SK-N-SH (cell line): ENCODE measurements at regions not wholly inside any gene's neighbourhood (a gene's known extent, or its start where the extent isn't known, plus 50 kb on each side); places are given as distances from the start of the nearest gene placed in this dataset.

Source experiments
- CTCF ChIA-PET: fragments of 300-600, 350-600 bp; formaldehyde crosslinking; extraction: SDS; loops from one replicate; lab custom pipeline; 2021; lab: Yijun Ruan, JAX
- POLR2A ChIA-PET: fragments of 350-600 bp; sonication (Branson Sonifier 250); formaldehyde crosslinking; extraction: SDS; loops from one replicate; lab custom pipeline; 2020; ENCODE audit warnings: antibody characterized with exemption, inconsistent platforms; lab: Yijun Ruan, JAX
- DNase-seq: peaks from one replicate; pipeline ENCODE4 v3.0.0; 2012
- H2AFZ ChIP-seq: fragments of 200-600 bp; sonication (generic); 2 replicates; pipeline ENCODE4 v1.8.1; 2016; ENCODE audit warnings: antibody characterized with exemption, mild to moderate bottlenecking, low read depth
- H3F3A ChIP-seq: fragments of 200-600 bp; sonication (generic); replicated peaks from 2 replicates; pipeline ENCODE3; 2016; ENCODE audit warnings: antibody characterized with exemption, mild to moderate bottlenecking; ENCODE audit not compliant: insufficient read depth
- H3K27ac ChIP-seq, 2 experiments: fragments of 200-500 bp in 1 of 2; fragments of 200-600 bp in 1 of 2; sonication (Bioruptor generic) in 1 of 2; sonication (generic), shearing (Covaris generic) in 1 of 2; 2 replicates each; pipeline versions ENCODE4 v1.5.1 to v1.6.1; 2014 to 2016; ENCODE audit warnings: low read depth in 2 of 2, inconsistent platforms in 1 of 2, low read length in 1 of 2, mild to moderate bottlenecking in 1 of 2, mixed read lengths in 1 of 2
- H3K27me3 ChIP-seq: fragments of 200-600 bp; sonication (generic), shearing (Covaris generic); 2 replicates; pipeline ENCODE4 v1.6.1; 2016; ENCODE audit warnings: mixed run types; ENCODE audit not compliant: insufficient read depth
- H3K36me3 ChIP-seq, 2 experiments: fragments of 200-500 bp in 1 of 2; fragments of 200-600 bp in 1 of 2; sonication (Bioruptor generic) in 1 of 2; sonication (generic) in 1 of 2; replicated peaks in 1 of 2; 2 replicates each; pipeline versions ENCODE3 to v1.5.1; 2014 to 2016; ENCODE audit warnings: low read length in 1 of 2, mild to moderate bottlenecking in 1 of 2; ENCODE audit not compliant: insufficient read depth in 2 of 2, control insufficient read depth in 1 of 2
- H3K4me1 ChIP-seq, 2 experiments: fragments of 200-500 bp in 1 of 2; fragments of 200-600 bp in 1 of 2; sonication (Bioruptor generic) in 1 of 2; sonication (generic), shearing (Covaris generic) in 1 of 2; 2 replicates each; pipeline versions ENCODE4 v1.5.1 to v1.6.1; 2014 to 2016; ENCODE audit warnings: low read depth in 1 of 2, low read length in 1 of 2, mixed run types in 1 of 2; ENCODE audit not compliant: insufficient read depth in 2 of 2, control insufficient read depth in 1 of 2
- H3K4me2 ChIP-seq: fragments of 200-600 bp; sonication (generic), shearing (Covaris generic); 2 replicates; pipeline ENCODE4 v1.6.1; 2017; ENCODE audit warnings: mixed run types
- H3K4me3 ChIP-seq, 2 experiments: fragments of 200-500 bp in 1 of 2; fragments of 200-600 bp in 1 of 2; sonication (Bioruptor generic) in 1 of 2; sonication (generic), shearing (Covaris generic) in 1 of 2; 2 replicates each; pipeline versions ENCODE4 v1.5.1 to v1.8.1; 2014 to 2016; ENCODE audit warnings: low read depth in 2 of 2, inconsistent platforms in 1 of 2, low read length in 1 of 2, mild to moderate bottlenecking in 1 of 2, mixed read lengths in 1 of 2, moderate library complexity in 1 of 2
- H3K79me2 ChIP-seq: fragments of 200-600 bp; sonication (generic); 2 replicates; pipeline ENCODE4 v1.8.1; 2017; ENCODE audit warnings: mild to moderate bottlenecking; ENCODE audit not compliant: insufficient read depth
- H3K9ac ChIP-seq: fragments of 200-600 bp; sonication (generic); 2 replicates; pipeline ENCODE4 v1.6.1; 2017; ENCODE audit warnings: mixed run types
- H3K9me2 ChIP-seq: fragments of 200-600 bp; sonication (generic); 2 replicates; pipeline ENCODE4 v1.6.1; 2017; ENCODE audit warnings: mixed run types
- H3K9me3 ChIP-seq: fragments of 200-600 bp; sonication (generic); 2 replicates; pipeline ENCODE4 v1.6.1; 2017; ENCODE audit warnings: mixed run types, mild to moderate bottlenecking, moderate library complexity
- H4K20me1 ChIP-seq: fragments of 200-600 bp; sonication (generic); 2 replicates; pipeline ENCODE4 v1.6.1; 2017; ENCODE audit warnings: mild to moderate bottlenecking, mixed run types; ENCODE audit not compliant: insufficient read depth
- EP300 ChIP-seq, 2 experiments: IDR thresholded peaks; 2 replicates each; pipeline versions ENCODE4 v1.4.0 to v1.6.1; 2012; ENCODE audit warnings: borderline replicate concordance in 1 of 2, low read depth in 1 of 2, low read length in 1 of 2
- FOSL2 ChIP-seq: IDR thresholded peaks from 2 replicates; pipeline ENCODE4 v1.4.0; 2012; ENCODE audit warnings: low read depth, mild to moderate bottlenecking, moderate library complexity, borderline replicate concordance
- FOXM1 ChIP-seq: IDR thresholded peaks from 2 replicates; pipeline ENCODE4 v1.4.0; 2012; ENCODE audit warnings: low read depth, mild to moderate bottlenecking
- GATA2 ChIP-seq: sonication (generic); formaldehyde crosslinking; IDR thresholded peaks from 2 replicates; pipeline ENCODE4 v1.5.0; 2020; ENCODE audit warnings: mild to moderate bottlenecking, missing genetic modification reagents
- NFIC ChIP-seq: IDR thresholded peaks from 2 replicates; pipeline ENCODE4 v1.4.0; 2012; ENCODE audit warnings: borderline replicate concordance
- POLR2AphosphoS5 ChIP-seq: IDR thresholded peaks from 2 replicates; pipeline ENCODE4 v1.6.1; 2012; ENCODE audit warnings: low read depth, low read length
- RCOR1 ChIP-seq: fragments of 150-350 bp; IDR thresholded peaks from 2 replicates; pipeline ENCODE4 v1.6.1; 2017; ENCODE audit warnings: antibody characterized with exemption, low read length
- SIN3A ChIP-seq: IDR thresholded peaks from 2 replicates; pipeline ENCODE4 v1.6.1; 2012; ENCODE audit warnings: low read depth, mild to moderate bottlenecking, low read length, moderate library complexity, borderline replicate concordance
- TEAD4 ChIP-seq: IDR thresholded peaks from 2 replicates; pipeline ENCODE4 v1.4.0; 2012; ENCODE audit warnings: mild to moderate bottlenecking, borderline replicate concordance; ENCODE audit not compliant: insufficient read depth
- YY1 ChIP-seq: IDR thresholded peaks from 2 replicates; pipeline ENCODE4 v1.4.0; 2012; ENCODE audit warnings: low read depth, mild to moderate bottlenecking
- WGBS: methylation state at CpG from one replicate; pipeline ENCODE4 v1.1.6; 2017; ENCODE audit warnings: low lambda C conversion rate; 5-methylcytosine and 5-hydroxymethylcytosine counted together
- TF ChIP-seq, protein P1 (sequence below): IDR thresholded peaks from 2 replicates; pipeline ENCODE4 v1.4.0; 2012; ENCODE audit warnings: low read depth
- TF ChIP-seq, protein P2 (sequence below): IDR thresholded peaks from 2 replicates; pipeline ENCODE4 v1.4.0; 2012; ENCODE audit warnings: low read depth, borderline replicate concordance
- TF ChIP-seq, protein P3 (sequence below): fragments of 200-600 bp; sonication (generic); IDR thresholded peaks from 2 replicates; pipeline ENCODE4 v1.6.1; 2017; ENCODE audit warnings: antibody characterized with exemption, mild to moderate bottlenecking, moderate library complexity
- TF ChIP-seq, protein P4 (sequence below): fragments of 150-350 bp; IDR thresholded peaks from 2 replicates; pipeline ENCODE4 v1.6.1; 2017; ENCODE audit warnings: antibody characterized with exemption, low read length, low read depth, borderline replicate concordance

DNA sequence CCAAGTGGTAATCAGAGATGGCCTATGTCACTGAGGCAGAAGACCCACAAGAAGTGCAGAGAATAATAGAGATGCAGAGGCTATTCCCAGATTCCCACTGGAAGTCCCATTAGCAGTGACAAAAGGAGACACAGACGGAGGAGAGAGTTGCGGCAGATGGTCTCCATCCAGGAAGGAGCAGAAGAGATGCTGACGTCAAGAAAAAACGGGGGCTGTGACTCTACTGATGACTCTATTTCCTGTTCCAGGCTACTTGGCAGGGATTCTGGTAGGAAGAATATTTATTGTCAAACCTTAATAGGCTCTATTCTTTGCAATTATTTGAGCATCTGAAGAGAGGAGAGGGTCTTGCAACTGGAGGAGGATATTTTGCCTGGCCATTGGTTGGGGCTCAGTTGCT lies 246.0 kb upstream of the ECI2 start:
- Histone ChIP-seq H3K36me3 (no peaks in the 10 kb centered on the region), H3K4me2 (no peak overlapping the region; the same call in 1 of the 2 replicates), H3K4me1 (no peaks in the 10 kb centered on the region), H3K27me3 (no peaks in the 10 kb centered on the region; the same call in 1 of the 2 replicates), H3K4me3 (no peak overlapping the region), H3F3A (no peaks in the 10 kb centered on the region), H4K20me1 (no peaks in the 10 kb centered on the region), H3K79me2 (no peaks in the 10 kb centered on the region), H3K9me2 (no peaks in the 10 kb centered on the region), H3K9me3 (no peaks in the 10 kb centered on the region), H3K27ac (no peak overlapping the region; a peak in 1 of 4 replicates), H2AFZ (no peak overlapping the region), H3K9ac (no peak overlapping the region)
- CTCF ChIA-PET, result no interaction called here
- no peak for DNase-seq
- POLR2A ChIA-PET, result no interaction called here
- 38% methylated on average over 4 of the region's 4 CpGs for WGBS
- TF ChIP-seq EP300 (IDR thresholded peaks at IDR 0.05; ENCODE audit: borderline replicate concordance in 1 of 2, low read depth in 1 of 2, low read length in 1 of 2), result no peak

DNA sequence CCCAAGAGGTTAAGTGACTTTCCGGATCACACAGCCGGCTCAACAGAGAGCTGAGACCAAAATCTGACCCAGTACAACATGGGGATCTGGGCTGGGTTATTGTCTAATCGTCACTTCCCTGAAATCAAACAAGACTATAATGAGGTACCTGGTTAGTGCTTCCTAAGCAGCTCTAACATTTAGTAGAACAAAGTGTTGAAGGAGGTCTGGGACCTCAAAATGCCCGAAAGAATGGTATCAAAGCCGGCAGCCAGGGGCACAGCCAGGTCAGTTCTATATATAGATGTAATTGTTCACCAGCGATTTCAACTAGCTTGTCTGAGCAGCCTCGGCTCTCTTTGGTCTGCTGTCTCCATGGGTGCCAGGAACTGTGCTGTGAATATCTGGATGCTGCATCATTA lies 245.5 kb upstream of the ECI2 start:
- no peak overlapping the region; a peak in 1 of 4 replicates for H3K27ac ChIP-seq
- no peaks in the 10 kb centered on the region for H3F3A ChIP-seq
- ChIA-PET CTCF (no interaction called here), POLR2A (no interaction called here)
- H3K36me3 ChIP-seq, result no peaks in the 10 kb centered on the region
- 31% methylated on average over 7 of the region's 7 CpGs for WGBS
- no peak overlapping the region; the same call in 1 of the 2 replicates for H3K4me2 ChIP-seq
- no peak overlapping the region for H3K9ac ChIP-seq
- DNase-seq, result no peak
- TF ChIP-seq GATA2 (CRISPR knock-in tag) (no peak), NFIC (no peak), EP300 (IDR thresholded peaks at IDR 0.05; ENCODE audit: borderline replicate concordance in 1 of 2, low read depth in 1 of 2, low read length in 1 of 2) (no peak), TEAD4 (no peak), SIN3A (no peak), RCOR1 (no peak), POLR2AphosphoS5 (no peak)
- TF ChIP-seq, protein P1, sequence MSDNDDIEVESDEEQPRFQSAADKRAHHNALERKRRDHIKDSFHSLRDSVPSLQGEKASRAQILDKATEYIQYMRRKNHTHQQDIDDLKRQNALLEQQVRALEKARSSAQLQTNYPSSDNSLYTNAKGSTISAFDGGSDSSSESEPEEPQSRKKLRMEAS, result no peak
- TF ChIP-seq, protein P2, sequence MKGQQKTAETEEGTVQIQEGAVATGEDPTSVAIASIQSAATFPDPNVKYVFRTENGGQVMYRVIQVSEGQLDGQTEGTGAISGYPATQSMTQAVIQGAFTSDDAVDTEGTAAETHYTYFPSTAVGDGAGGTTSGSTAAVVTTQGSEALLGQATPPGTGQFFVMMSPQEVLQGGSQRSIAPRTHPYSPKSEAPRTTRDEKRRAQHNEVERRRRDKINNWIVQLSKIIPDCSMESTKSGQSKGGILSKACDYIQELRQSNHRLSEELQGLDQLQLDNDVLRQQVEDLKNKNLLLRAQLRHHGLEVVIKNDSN, result no peak
- H2AFZ ChIP-seq, result no peak overlapping the region
- no peaks in the 10 kb centered on the region for H4K20me1 ChIP-seq
- no peaks in the 10 kb centered on the region; the same call in 1 of the 2 replicates for H3K27me3 ChIP-seq
- H3K79me2 ChIP-seq, result no peaks in the 10 kb centered on the region
- no peaks in the 10 kb centered on the region for H3K4me1 ChIP-seq
- no peaks in the 10 kb centered on the region for H3K9me3 ChIP-seq
- H3K4me3 ChIP-seq, result no peak overlapping the region
- H3K9me2 ChIP-seq, result no peaks in the 10 kb centered on the region

DNA sequence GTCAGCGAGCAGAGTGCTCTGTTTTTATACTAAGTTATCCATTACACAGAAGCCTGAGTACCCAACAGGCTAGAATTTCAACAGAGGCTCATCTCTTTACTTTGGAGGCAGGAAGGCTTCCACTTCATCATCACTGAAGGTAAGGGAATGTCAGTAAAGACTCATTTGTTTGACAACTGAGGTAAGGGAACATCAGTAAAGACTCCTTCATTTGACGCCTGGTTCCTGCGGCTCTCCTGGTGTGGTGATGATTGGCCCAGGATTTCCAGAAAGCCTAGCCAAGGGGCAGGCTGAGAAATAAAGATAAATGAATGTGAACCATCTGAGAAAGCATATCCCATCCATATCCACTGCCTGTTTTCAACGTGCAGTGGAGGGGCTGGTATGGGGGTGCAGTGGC lies 244.6 kb upstream of the ECI2 start:
- Histone ChIP-seq H3K27ac (no peak overlapping the region), H3K9me2 (no peaks in the 10 kb centered on the region), H3K27me3 (no peaks in the 10 kb centered on the region; the same call in 1 of the 2 replicates), H3K4me3 (no peak overlapping the region), H4K20me1 (no peaks in the 10 kb centered on the region), H3K4me2 (no peak overlapping the region), H3K9ac (no peak overlapping the region), H3K9me3 (no peaks in the 10 kb centered on the region), H3K79me2 (no peaks in the 10 kb centered on the region), H3K36me3 (no peaks in the 10 kb centered on the region), H3F3A (no peaks in the 10 kb centered on the region), H2AFZ (no peak overlapping the region), H3K4me1 (no peaks in the 10 kb centered on the region)
- TF ChIP-seq YY1, result no peak
- no peak for TF ChIP-seq FOSL2
- TF ChIP-seq FOXM1, result no peak
- TF ChIP-seq, protein P3, sequence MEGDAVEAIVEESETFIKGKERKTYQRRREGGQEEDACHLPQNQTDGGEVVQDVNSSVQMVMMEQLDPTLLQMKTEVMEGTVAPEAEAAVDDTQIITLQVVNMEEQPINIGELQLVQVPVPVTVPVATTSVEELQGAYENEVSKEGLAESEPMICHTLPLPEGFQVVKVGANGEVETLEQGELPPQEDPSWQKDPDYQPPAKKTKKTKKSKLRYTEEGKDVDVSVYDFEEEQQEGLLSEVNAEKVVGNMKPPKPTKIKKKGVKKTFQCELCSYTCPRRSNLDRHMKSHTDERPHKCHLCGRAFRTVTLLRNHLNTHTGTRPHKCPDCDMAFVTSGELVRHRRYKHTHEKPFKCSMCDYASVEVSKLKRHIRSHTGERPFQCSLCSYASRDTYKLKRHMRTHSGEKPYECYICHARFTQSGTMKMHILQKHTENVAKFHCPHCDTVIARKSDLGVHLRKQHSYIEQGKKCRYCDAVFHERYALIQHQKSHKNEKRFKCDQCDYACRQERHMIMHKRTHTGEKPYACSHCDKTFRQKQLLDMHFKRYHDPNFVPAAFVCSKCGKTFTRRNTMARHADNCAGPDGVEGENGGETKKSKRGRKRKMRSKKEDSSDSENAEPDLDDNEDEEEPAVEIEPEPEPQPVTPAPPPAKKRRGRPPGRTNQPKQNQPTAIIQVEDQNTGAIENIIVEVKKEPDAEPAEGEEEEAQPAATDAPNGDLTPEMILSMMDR, result no peak
- TF ChIP-seq, protein P4, sequence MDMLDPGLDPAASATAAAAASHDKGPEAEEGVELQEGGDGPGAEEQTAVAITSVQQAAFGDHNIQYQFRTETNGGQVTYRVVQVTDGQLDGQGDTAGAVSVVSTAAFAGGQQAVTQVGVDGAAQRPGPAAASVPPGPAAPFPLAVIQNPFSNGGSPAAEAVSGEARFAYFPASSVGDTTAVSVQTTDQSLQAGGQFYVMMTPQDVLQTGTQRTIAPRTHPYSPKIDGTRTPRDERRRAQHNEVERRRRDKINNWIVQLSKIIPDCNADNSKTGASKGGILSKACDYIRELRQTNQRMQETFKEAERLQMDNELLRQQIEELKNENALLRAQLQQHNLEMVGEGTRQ, result no peak
- TF ChIP-seq, protein P2, result no peak
- 57% methylated on average over 4 of the region's 4 CpGs for WGBS
- DNase-seq, result no peak
- ChIA-PET POLR2A (no interaction called here), CTCF (no interaction called here)
